Body of pancreas (tissue), 4 donors: ENCODE measurements at regions not wholly inside any gene's neighbourhood (a gene's known extent, or its start where the extent isn't known, plus 50 kb on each side); places are given as distances from the start of the nearest gene placed in this dataset.
A peak's percentile ranks its signal among the peaks of the same experiment; 100 is the strongest.

Source experiments
- ATAC-seq: fragments of 150-250 bp; one replicate; pipeline ENCODE4 v1.9.1; 2016
- DNase-seq, 4 donors: peaks; one replicate each; pipeline ENCODE4 v3.0.0-alpha.2; 2019
- H3K27ac ChIP-seq, 4 donors: fragments of 200-600 bp; sonication (generic); 1 replicate in 3 of 4; 2 replicates in 1 of 4; pipeline versions ENCODE4 v1.5.1 to v1.6.1; 2016 to 2019; ENCODE audit warnings: mild to moderate bottlenecking in 1 of 4, mixed read lengths in 1 of 4, moderate library complexity in 1 of 4
- H3K27me3 ChIP-seq, 2 donors: fragments of 200-600 bp; sonication (generic); one replicate each; pipeline ENCODE4 v1.6.0; 2016; ENCODE audit warnings: mild to moderate bottlenecking in 1 of 2
- H3K36me3 ChIP-seq, 2 donors: fragments of 200-600 bp; sonication (generic); replicated peaks in 1 of 2; 2 replicates each; pipeline ENCODE4 v1.5.1; 2016; ENCODE audit warnings: low read depth in 2 of 2; ENCODE audit not compliant: insufficient read depth in 1 of 2
- H3K4me1 ChIP-seq: fragments of 200-600 bp; sonication (generic); one replicate; pipeline ENCODE4 v1.6.0; 2016
- H3K4me3 ChIP-seq, 2 donors: fragments of 200-600 bp; sonication (generic); 1 replicate in 1 of 2; 2 replicates in 1 of 2; pipeline ENCODE4 v1.5.1; 2016 to 2019
- H3K9me3 ChIP-seq, 3 donors: fragments of 200-600 bp; sonication (generic); 1 replicate in 2 of 3; 2 replicates in 1 of 3; pipeline ENCODE4 v1.5.1; 2016
- POLR2A ChIP-seq, 3 donors: fragments of 450-650 bp; IDR thresholded peaks; one replicate each; pipeline ENCODE4 v1.6.1; 2016; ENCODE audit warnings: antibody characterized with exemption in 3 of 3, mild to moderate bottlenecking in 2 of 3
- WGBS, 2 donors: methylation state at CpG; one replicate each; pipeline ENCODE4 v1.1.5; 2017; 5-methylcytosine and 5-hydroxymethylcytosine counted together
- intact Hi-C: fragments of 100-400 bp; cut with DNase I; formaldehyde crosslinking; loops from one replicate; pipeline ENCODE4 v1.15.1; 2023
- TF ChIP-seq, protein P1 (sequence below), 7 experiments: fragments of 450-650 bp in 4 of 7; fragments of 200-600 bp in 3 of 7; sonication (generic) in 3 of 7; IDR thresholded peaks; one replicate each; pipeline ENCODE4 v1.5.1; 2016 to 2019; ENCODE audit warnings: antibody characterized with exemption in 7 of 7

DNA sequence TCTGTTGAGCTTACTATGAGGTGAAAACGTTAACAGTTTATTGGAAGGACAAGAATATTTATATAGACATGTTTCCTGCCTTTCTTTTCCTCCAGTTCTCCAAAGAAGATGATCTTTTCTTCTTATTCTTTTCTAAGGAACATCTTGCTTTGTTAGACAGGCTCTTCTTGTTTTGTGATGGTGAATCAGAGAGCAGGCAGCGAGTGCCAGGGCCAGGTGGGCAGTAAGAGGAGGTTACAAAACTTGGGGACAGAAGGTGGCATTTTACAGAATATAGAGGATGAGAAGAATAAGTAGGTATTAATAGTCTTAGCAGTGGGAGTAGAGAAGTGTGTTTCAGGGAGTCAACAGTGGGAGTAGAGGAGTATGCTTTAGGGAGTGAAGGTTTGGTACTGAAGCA is 223.6 kb downstream of the ARL4A start:
- DNase-seq (no peak), ATAC-seq (no peak)
- H3K9me3 ChIP-seq, result no peaks in the 10 kb centered on the region
- WGBS, 2 donors, result 53 to 57% methylated on average over 2 of the region's 2 CpGs
- intact Hi-C loops, result no loop called here
- no peaks in the 10 kb centered on the region for H3K27me3 ChIP-seq
- no peaks in the 10 kb centered on the region for H3K36me3 ChIP-seq
- TF ChIP-seq POLR2A (IDR thresholded peaks at IDR 0.05), result no peak
- TF ChIP-seq, protein P1, sequence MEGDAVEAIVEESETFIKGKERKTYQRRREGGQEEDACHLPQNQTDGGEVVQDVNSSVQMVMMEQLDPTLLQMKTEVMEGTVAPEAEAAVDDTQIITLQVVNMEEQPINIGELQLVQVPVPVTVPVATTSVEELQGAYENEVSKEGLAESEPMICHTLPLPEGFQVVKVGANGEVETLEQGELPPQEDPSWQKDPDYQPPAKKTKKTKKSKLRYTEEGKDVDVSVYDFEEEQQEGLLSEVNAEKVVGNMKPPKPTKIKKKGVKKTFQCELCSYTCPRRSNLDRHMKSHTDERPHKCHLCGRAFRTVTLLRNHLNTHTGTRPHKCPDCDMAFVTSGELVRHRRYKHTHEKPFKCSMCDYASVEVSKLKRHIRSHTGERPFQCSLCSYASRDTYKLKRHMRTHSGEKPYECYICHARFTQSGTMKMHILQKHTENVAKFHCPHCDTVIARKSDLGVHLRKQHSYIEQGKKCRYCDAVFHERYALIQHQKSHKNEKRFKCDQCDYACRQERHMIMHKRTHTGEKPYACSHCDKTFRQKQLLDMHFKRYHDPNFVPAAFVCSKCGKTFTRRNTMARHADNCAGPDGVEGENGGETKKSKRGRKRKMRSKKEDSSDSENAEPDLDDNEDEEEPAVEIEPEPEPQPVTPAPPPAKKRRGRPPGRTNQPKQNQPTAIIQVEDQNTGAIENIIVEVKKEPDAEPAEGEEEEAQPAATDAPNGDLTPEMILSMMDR (IDR thresholded peaks at IDR 0.05), result no peak
- no peak overlapping the region for H3K27ac ChIP-seq
- H3K4me1 ChIP-seq, result no peaks in the 10 kb centered on the region
- no peak overlapping the region for H3K4me3 ChIP-seq

DNA sequence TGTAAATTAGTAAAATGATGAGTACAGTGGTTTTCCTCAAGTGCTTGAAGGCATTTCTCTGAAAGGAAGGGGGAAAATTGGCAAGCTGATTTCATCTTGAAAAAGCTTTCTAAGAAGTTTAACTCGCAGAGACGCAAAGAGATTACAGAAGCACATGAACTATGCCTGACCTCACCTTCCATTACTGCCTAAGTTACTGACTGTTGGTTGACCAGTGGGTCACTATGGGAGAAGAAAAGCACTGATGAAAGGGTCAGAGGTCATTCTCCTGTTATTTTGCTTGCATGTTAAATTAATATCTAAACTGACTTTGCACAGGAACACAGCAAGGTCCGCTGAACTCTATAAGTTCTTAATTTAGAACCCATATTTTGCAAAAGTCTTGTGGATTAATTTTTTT is 225.6 kb downstream of the ARL4A start:
- WGBS, 2 donors, result 51 to 54% methylated on average over 3 of the region's 3 CpGs
- TF ChIP-seq, protein P1 (IDR thresholded peaks at IDR 0.05), result no peak
- no peak for TF ChIP-seq POLR2A (IDR thresholded peaks at IDR 0.05)
- Histone ChIP-seq H3K4me1 (no peaks in the 10 kb centered on the region), H3K4me3 (no peak overlapping the region), H3K27ac (no peak overlapping the region), H3K9me3 (no peaks in the 10 kb centered on the region), H3K27me3 (no peaks in the 10 kb centered on the region), H3K36me3 (no peaks in the 10 kb centered on the region)
- DNase-seq (no peak), ATAC-seq (no peak)
- intact Hi-C loops, result no loop called here

DNA sequence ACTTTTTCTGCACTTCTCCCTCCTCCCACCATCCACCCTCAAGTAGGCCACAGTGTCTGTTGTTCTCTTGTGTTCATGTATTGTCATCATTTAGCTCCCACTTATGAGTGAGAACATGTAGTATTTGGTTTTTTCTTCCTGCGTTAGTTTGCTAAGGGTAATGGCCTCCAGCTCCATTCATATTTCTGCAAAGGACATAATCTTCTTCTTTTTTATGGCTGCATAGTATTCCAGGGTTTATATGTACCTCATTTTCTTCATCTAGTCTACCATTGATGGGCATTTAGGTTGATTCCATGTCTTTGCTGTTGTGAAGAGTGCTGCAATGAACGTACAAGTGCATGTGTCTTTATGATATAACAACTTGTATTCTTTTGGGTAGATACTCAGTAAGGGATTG is 230.4 kb downstream of the ARL4A start:
- no peak for ATAC-seq
- intact Hi-C loops, result no loop called here
- H3K9me3 ChIP-seq, result no peaks in the 10 kb centered on the region
- H3K36me3 ChIP-seq, result no peaks in the 10 kb centered on the region
- no peak for DNase-seq
- no peak overlapping the region for H3K4me3 ChIP-seq
- no peaks in the 10 kb centered on the region for H3K4me1 ChIP-seq
- WGBS, 2 donors, result 81 to 88% methylated on average over 2 of the region's 2 CpGs
- no peaks in the 10 kb centered on the region for H3K27me3 ChIP-seq
- TF ChIP-seq, protein P1 (IDR thresholded peaks at IDR 0.05), result no peak
- TF ChIP-seq POLR2A (IDR thresholded peaks at IDR 0.05), result no peak
- H3K27ac ChIP-seq, result no peak overlapping the region

DNA sequence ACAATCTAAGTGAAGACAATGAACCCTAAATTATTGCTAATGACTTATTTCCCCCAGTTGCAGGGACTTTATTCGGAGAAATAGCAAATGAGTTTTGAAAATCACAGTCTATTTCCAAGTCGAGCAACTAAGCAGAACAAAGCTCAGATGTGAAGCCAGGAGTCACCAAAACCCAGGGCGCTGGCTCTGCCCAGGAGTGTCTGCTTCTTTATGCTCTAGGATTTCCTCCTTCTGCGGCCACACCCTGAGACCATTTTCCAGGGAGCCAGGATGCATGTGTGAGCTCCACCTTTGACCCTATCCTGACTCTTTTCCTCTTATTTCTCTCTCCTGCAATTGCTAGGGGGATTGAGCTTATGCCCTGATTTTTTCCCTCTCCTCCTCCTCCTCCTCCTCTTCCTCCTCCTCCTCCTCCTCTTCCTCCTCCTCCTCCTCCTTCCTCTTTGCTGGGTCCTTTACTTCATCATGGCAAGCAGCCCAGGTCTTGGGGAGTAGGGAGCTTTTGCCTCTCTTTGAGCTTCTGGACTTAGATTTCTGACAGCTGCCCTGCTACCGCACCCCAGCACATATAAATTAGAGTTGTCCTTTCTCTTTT is 234.4 kb downstream of the ARL4A start:
- Histone ChIP-seq H3K27ac (no peak overlapping the region), H3K9me3 (no peaks in the 10 kb centered on the region), H3K4me1 (peaks cover 5% of the 10 kb centered on the region), H3K27me3 (no peaks in the 10 kb centered on the region), H3K36me3 (no peaks in the 10 kb centered on the region), H3K4me3 (no peak overlapping the region)
- DNase-seq (no peak), ATAC-seq (no peak)
- TF ChIP-seq, protein P1 (IDR thresholded peaks at IDR 0.05), result no peak
- no peak for TF ChIP-seq POLR2A (IDR thresholded peaks at IDR 0.05)
- WGBS, 2 donors, result 74 to 76% methylated on average over 5 of the region's 5 CpGs
- intact Hi-C loops, result no loop called here

DNA sequence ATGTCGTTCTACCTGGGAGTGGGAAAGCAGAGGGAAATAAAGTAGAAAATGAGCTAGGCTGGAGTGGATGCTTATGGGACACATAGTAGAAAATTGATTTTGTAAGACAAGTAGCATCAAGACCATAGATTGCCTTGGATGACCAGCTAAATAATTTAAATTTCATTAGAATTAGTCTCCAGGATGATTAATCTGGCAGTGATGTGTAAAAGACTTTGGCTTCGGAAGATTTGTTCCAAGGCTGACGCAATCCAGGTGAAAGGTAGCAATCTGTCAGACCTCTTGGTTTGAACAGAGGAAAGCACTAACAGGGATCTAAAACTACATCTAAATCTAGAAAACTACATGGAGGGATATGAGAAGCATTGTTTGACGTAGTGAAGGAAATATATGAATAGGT is 236.5 kb downstream of the ARL4A start:
- DNase-seq (no peak), ATAC-seq (peak; percentile 50)
- Histone ChIP-seq H3K4me1 (peaks cover 18% of the 10 kb centered on the region), H3K36me3 (no peaks in the 10 kb centered on the region), H3K9me3 (no peaks in the 10 kb centered on the region), H3K27ac (no peak overlapping the region), H3K27me3 (no peaks in the 10 kb centered on the region), H3K4me3 (no peak overlapping the region)
- intact Hi-C loops, result no loop called here
- TF ChIP-seq, protein P1 (IDR thresholded peaks at IDR 0.05), result no peak
- TF ChIP-seq POLR2A (IDR thresholded peaks at IDR 0.05), result no peak
- WGBS, 2 donors, result 57 to 74% methylated on average over 4 of the region's 4 CpGs
